A673 (cell line): ENCODE measurements at regions not wholly inside any gene's neighbourhood (a gene's known extent, or its start where the extent isn't known, plus 50 kb on each side); places are given as distances from the start of the nearest gene placed in this dataset.

ENCODE experiments used
- EZH2 ChIP-seq: fragments of 200-600 bp; sonication (generic); IDR thresholded peaks from 2 replicates; pipeline ENCODE4 v1.6.1; 2017; ENCODE audit warnings: borderline replicate concordance, low read depth, mild to moderate bottlenecking, mixed read lengths, antibody characterized with exemption, low read length; ENCODE audit not compliant: poor library complexity, severe bottlenecking
- TF ChIP-seq, protein P1 (sequence below): fragments of 300-800, 200-600 bp; sonication (generic); conservative IDR thresholded peaks from 2 replicates; pipeline ENCODE4 v1.5.1; 2017; ENCODE audit warnings: low read depth, mild to moderate bottlenecking, antibody characterized with exemption, low read length, moderate library complexity, mixed read lengths

DNA sequence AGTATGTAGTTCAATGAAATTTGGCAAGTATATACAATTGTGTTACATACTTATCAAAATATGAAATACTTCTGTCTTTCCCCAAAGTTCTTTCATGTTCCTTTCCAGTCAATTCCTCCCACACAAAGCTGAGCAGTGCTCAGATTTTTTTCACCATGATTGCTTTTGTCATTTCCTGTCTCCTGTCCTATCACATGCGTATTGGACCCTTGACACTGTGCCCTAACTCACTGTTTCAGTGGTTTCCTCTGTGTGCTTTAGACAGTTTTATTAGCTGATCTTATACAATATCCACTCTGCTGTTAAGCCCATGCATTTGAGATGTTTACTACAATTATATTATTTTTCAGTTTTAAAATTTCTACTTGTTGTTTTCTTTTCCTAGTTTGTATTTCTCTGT is 463.6 kb upstream of the MEF2C start:
- TF ChIP-seq EZH2 = no peak
- TF ChIP-seq, protein P1, sequence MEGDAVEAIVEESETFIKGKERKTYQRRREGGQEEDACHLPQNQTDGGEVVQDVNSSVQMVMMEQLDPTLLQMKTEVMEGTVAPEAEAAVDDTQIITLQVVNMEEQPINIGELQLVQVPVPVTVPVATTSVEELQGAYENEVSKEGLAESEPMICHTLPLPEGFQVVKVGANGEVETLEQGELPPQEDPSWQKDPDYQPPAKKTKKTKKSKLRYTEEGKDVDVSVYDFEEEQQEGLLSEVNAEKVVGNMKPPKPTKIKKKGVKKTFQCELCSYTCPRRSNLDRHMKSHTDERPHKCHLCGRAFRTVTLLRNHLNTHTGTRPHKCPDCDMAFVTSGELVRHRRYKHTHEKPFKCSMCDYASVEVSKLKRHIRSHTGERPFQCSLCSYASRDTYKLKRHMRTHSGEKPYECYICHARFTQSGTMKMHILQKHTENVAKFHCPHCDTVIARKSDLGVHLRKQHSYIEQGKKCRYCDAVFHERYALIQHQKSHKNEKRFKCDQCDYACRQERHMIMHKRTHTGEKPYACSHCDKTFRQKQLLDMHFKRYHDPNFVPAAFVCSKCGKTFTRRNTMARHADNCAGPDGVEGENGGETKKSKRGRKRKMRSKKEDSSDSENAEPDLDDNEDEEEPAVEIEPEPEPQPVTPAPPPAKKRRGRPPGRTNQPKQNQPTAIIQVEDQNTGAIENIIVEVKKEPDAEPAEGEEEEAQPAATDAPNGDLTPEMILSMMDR = no peak
